Occipital lobe (tissue), 1 donor: ENCODE measurements at regions not wholly inside any gene's neighbourhood (a gene's known extent, or its start where the extent isn't known, plus 50 kb on each side); places are given as distances from the start of the nearest gene placed in this dataset.
"Not testable (repeated sequence)": the region's sequence is repeated elsewhere in the genome, so short reads cannot be mapped to it uniquely, and the experiment has no call there.

ENCODE experiments used
- DNase-seq: peaks from one replicate; lab custom pipeline; 2025; lab: John Stamatoyannopoulos, UW

GRCh38 chr3:74054566-74054965 is 429.8 kb upstream of the PDZRN3 start:
- no peak for DNase-seq

- DNase-seq, result no peak
Observed at GRCh38 chr3:74053970-74054516, 429.3 kb upstream of the PDZRN3 start.

GRCh38 chr3:74049444-74049843 is 424.7 kb upstream of the PDZRN3 start:
- DNase-seq, result no peak

- no peak for DNase-seq
Observed at GRCh38 chr3:74048699-74049098, 424.0 kb upstream of the PDZRN3 start.

- no peak for DNase-seq
Observed at GRCh38 chr3:74045000-74045399, 420.3 kb upstream of the PDZRN3 start.

- DNase-seq, result no peak
Observed at GRCh38 chr3:74041068-74041675, 416.4 kb upstream of the PDZRN3 start.

- DNase-seq, result no peak
Observed at GRCh38 chr3:74039105-74039504, 414.4 kb upstream of the PDZRN3 start.

- DNase-seq, result no peak
Observed at GRCh38 chr3:74036568-74036967, 411.8 kb upstream of the PDZRN3 start.

GRCh38 chr3:74036102-74036501 is 411.4 kb upstream of the PDZRN3 start:
- DNase-seq, result no peak

- DNase-seq, result no peak
Observed at GRCh38 chr3:74033806-74034205, 409.1 kb upstream of the PDZRN3 start.

GRCh38 chr3:74033381-74033780 is 408.6 kb upstream of the PDZRN3 start:
- no peak for DNase-seq

- DNase-seq, result no peak
Observed at GRCh38 chr3:74027121-74027520, 402.4 kb upstream of the PDZRN3 start.

- no peak for DNase-seq
Observed at GRCh38 chr3:74023395-74023794, 398.7 kb upstream of the PDZRN3 start.

- DNase-seq, result no peak
Observed at GRCh38 chr3:74021449-74021848, 396.7 kb upstream of the PDZRN3 start.

GRCh38 chr3:74009961-74010844 is 385.5 kb upstream of the PDZRN3 start:
- no peak for DNase-seq

GRCh38 chr3:74004386-74004785 is 379.6 kb upstream of the PDZRN3 start:
- DNase-seq, result no peak

- no peak for DNase-seq
Observed at GRCh38 chr3:74003734-74004133, 379.0 kb upstream of the PDZRN3 start.

- no peak for DNase-seq
Observed at GRCh38 chr3:74001436-74001835, 376.7 kb upstream of the PDZRN3 start.

GRCh38 chr3:74000725-74001124 is 376.0 kb upstream of the PDZRN3 start:
- DNase-seq, result no peak

- DNase-seq, result no peak
Observed at GRCh38 chr3:73999501-73999900, 374.8 kb upstream of the PDZRN3 start.

- DNase-seq, result not testable (repeated sequence)
Observed at GRCh38 chr3:73990691-73991090, 365.9 kb upstream of the PDZRN3 start.

GRCh38 chr3:73966733-73967132 is 342.0 kb upstream of the PDZRN3 start:
- DNase-seq, result no peak

GRCh38 chr3:73964818-73965217 is 340.1 kb upstream of the PDZRN3 start:
- no peak for DNase-seq
